Nephron progenitor cell (in vitro differentiated cells): ENCODE measurements at regions not wholly inside any gene's neighbourhood (a gene's known extent, or its start where the extent isn't known, plus 50 kb on each side); places are given as distances from the start of the nearest gene placed in this dataset.
"Not testable (repeated sequence)": the region's sequence is repeated elsewhere in the genome, so short reads cannot be mapped to it uniquely, and the experiment has no call there.

ENCODE experiments used
- DNase-seq: peaks from one replicate; pipeline ENCODE4 v3.0.0; 2021
- H3K27ac Mint-ChIP-seq: 2 replicates; pipeline ENCODE4 v1.8.0; 2021; ENCODE audit warnings: mild to moderate bottlenecking, moderate library complexity, mixed read lengths
- H3K27me3 Mint-ChIP-seq: 2 replicates; pipeline ENCODE4 v1.8.0; 2021; ENCODE audit warnings: mild to moderate bottlenecking, low read depth, mixed read lengths; ENCODE audit not compliant: poor library complexity
- H3K36me3 Mint-ChIP-seq: 2 replicates; pipeline ENCODE4 v1.8.0; 2021; ENCODE audit warnings: low read depth, mixed read lengths
- H3K4me1 Mint-ChIP-seq: 2 replicates; pipeline ENCODE4 v1.8.0; 2021; ENCODE audit warnings: mixed read lengths
- H3K4me3 Mint-ChIP-seq: 2 replicates; pipeline ENCODE4 v1.8.0; 2021; ENCODE audit warnings: mild to moderate bottlenecking, moderate library complexity, mixed read lengths
- H3K9me3 Mint-ChIP-seq: 2 replicates; pipeline ENCODE4 v1.8.0; 2021; ENCODE audit warnings: mild to moderate bottlenecking, moderate library complexity, mixed read lengths
- CTCF ChIP-seq: fragments of 200-600 bp; sonication (generic); IDR thresholded peaks from 2 replicates; pipeline ENCODE4 v1.5.0; 2021; ENCODE audit warnings: antibody characterized with exemption

DNA sequence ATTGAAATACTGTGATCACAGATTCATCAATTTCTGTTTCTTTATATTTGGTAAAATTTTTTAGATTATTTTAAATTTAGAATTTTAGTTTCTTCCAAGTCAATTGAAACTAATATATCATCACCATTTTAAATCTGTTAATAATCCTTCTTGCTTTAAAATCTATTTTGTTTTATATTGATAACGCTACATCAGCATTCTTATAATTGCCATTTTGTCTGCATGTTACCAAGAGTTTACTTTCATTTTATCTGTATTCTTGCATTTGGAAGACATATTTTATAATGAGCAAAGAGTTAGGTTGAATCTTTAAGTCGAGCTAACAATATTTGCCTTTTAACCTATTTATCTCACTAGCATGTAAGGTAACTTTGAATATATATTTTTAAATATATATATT, 890.6 kb downstream of the DNAJB9 start:
- no peaks in the 10 kb centered on the region for H3K4me1 Mint-ChIP-seq
- H3K27me3 Mint-ChIP-seq = no peaks in the 10 kb centered on the region
- H3K27ac Mint-ChIP-seq = no peak overlapping the region

DNA sequence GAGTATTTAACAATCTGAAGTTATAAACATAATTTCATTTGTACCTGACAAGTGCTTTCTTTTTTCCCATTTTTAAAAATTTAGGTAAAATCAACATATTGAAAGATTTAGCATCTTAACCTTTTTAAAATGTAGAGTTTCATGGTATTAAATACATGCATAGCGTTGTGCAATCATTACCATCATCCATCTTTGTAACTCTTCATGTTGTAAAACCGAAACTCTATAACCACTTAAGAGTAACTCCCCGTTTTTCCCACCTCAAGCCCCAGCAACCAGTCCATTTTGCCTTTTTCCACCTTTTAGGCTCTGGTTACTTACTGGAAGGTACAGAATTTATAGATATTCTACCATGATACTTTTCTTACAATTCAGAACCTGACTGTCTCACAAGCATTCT, 892.5 kb downstream of the DNAJB9 start:
- no peaks in the 10 kb centered on the region for H3K4me1 Mint-ChIP-seq
- peaks cover 3% of the 10 kb centered on the region for H3K9me3 Mint-ChIP-seq
- TF ChIP-seq CTCF = no peak
- no peak overlapping the region for H3K4me3 Mint-ChIP-seq
- DNase-seq = no peak
- no peak overlapping the region for H3K27ac Mint-ChIP-seq
- H3K27me3 Mint-ChIP-seq = no peaks in the 10 kb centered on the region
- no peaks in the 10 kb centered on the region for H3K36me3 Mint-ChIP-seq

More for the DNA sequence above, 890.6 kb downstream of the DNAJB9 start:
- Mint-ChIP-seq H3K9me3 (peaks cover 3% of the 10 kb centered on the region), H3K4me3 (no peak overlapping the region), H3K36me3 (no peaks in the 10 kb centered on the region)
- DNase-seq = no peak
- TF ChIP-seq CTCF = no peak

- DNase-seq, H3K4me3 Mint-ChIP-seq, H3K9me3 Mint-ChIP-seq, H3K4me1 Mint-ChIP-seq, H3K36me3 Mint-ChIP-seq, H3K27ac Mint-ChIP-seq, H3K27me3 Mint-ChIP-seq: not testable (repeated sequence)
These were observed 898.1 kb downstream of the DNAJB9 start for GRCh38 chr7:109467729-109468128.

DNA sequence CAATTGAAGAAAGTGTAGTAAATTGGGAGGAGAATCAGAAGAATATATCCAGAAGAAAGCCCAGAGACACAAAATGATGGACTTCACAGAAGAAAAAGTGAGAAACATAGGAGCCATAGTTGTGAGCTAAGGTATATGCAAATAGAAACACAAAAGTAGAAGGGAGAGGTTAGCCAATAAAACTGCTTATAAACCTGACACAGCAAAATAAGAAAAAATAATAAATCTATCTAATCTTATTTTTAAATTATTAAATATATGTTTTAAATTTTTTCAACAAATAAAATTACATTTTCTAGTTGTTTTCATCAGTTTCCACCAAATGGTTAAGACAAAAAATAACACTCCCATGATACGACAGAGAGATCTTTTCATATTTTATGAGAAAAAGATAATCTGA, 903.5 kb downstream of the DNAJB9 start:
- H3K9me3 Mint-ChIP-seq = no peaks in the 10 kb centered on the region
- H3K36me3 Mint-ChIP-seq = no peaks in the 10 kb centered on the region
- no peaks in the 10 kb centered on the region for H3K27me3 Mint-ChIP-seq
- DNase-seq = no peak
- H3K4me3 Mint-ChIP-seq = no peak overlapping the region
- no peak for TF ChIP-seq CTCF
- H3K27ac Mint-ChIP-seq = no peak overlapping the region
- H3K4me1 Mint-ChIP-seq = no peaks in the 10 kb centered on the region

DNA sequence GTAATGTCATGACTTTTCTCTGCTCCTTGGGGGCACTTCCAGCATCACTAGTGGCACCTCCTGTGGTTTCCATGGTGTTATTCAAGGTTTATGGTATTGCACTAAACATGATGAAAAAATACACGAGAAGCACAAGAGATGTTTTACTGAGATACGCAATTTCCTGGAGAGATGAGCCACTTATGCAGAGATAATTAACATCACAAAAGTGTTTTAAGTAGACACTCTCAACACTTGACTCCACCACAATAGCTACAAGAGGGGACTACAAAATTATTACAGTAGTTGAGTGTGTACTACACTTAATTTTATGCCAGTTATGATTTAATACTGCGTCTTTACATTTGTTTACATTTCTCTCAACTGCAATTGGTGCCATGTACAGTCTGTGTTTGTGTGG, 906.7 kb downstream of the DNAJB9 start:
- no peaks in the 10 kb centered on the region for H3K36me3 Mint-ChIP-seq
- no peak overlapping the region for H3K27ac Mint-ChIP-seq
- no peaks in the 10 kb centered on the region for H3K4me1 Mint-ChIP-seq
- no peak for DNase-seq
- no peaks in the 10 kb centered on the region for H3K9me3 Mint-ChIP-seq
- H3K4me3 Mint-ChIP-seq = no peak overlapping the region
- no peaks in the 10 kb centered on the region for H3K27me3 Mint-ChIP-seq
- no peak for TF ChIP-seq CTCF

DNA sequence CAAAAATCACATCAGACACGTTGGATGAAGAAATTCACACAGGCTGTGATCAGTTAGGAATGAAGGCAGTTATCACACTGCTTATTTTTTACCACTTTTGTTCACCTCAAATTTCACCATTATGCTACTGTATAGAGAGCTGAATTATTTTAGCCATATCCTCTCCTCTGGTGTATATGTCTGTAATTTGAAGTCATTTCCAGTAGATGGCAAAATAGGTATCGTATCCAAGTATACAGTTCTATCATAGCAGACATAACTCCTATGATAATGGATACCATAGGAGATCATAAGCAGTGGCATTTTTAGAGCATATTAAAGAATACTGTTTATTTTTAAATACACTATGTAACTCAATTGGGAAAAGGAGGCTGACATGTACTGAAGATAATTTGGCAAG, 909.7 kb downstream of the DNAJB9 start:
- Mint-ChIP-seq H3K27me3 (no peaks in the 10 kb centered on the region), H3K27ac (no peak overlapping the region), H3K4me3 (no peak overlapping the region), H3K36me3 (no peaks in the 10 kb centered on the region), H3K4me1 (no peaks in the 10 kb centered on the region), H3K9me3 (no peaks in the 10 kb centered on the region)
- no peak for DNase-seq
- no peak for TF ChIP-seq CTCF

GRCh38 chr7:109490607-109491006, 920.9 kb downstream of the DNAJB9 start:
- H3K27me3 Mint-ChIP-seq, H3K36me3 Mint-ChIP-seq, H3K27ac Mint-ChIP-seq, DNase-seq, H3K9me3 Mint-ChIP-seq, H3K4me1 Mint-ChIP-seq, H3K4me3 Mint-ChIP-seq: not testable (repeated sequence)
